ENCODE measurements at regions not wholly inside any gene's neighbourhood (a gene's known extent, or its start where the extent isn't known, plus 50 kb on each side); places are given as distances from the start of the nearest gene placed in this dataset.

- H4K20me1 ChIP-seq (ENCODE audit: insufficient read depth), result no peaks in the 10 kb centered on the region
- intact Hi-C loops (cut with micrococcal nuclease), result no loop called here
- CTCF ChIA-PET, result no interaction called here
- no peaks in the 10 kb centered on the region for H3K79me2 ChIP-seq (ENCODE audit: insufficient read depth, low read length)
- DNase-seq (ENCODE audit: low read depth, low spot score), result no peak
- RAD21 ChIA-PET (ENCODE audit: low non-redundant PET in 1 of 2, low total read pairs in 2 of 2, uncharacterized antibody in 2 of 2, unreplicated experiment in 2 of 2), result no interaction called here
- H3K27me3 ChIP-seq (ENCODE audit: insufficient read depth, low read length), result no peaks in the 10 kb centered on the region
- H3K4me1 ChIP-seq (ENCODE audit: control insufficient read depth in 1 of 2, insufficient read depth in 2 of 2, low read length in 2 of 2), result no peaks in the 10 kb centered on the region
- H3K27ac ChIP-seq (ENCODE audit: low read depth, low read length), result no peak overlapping the region
- POLR2A ChIA-PET, result no interaction called here
- H3K9ac ChIP-seq (ENCODE audit: low read length), result no peak overlapping the region
- no peak for ATAC-seq
- H3K36me3 ChIP-seq (ENCODE audit: control insufficient read depth in 1 of 2, insufficient read depth in 2 of 2, low read length in 2 of 2), result no peaks in the 10 kb centered on the region
- no peak overlapping the region for H2AFZ ChIP-seq (ENCODE audit: low read depth, low read length, poor library complexity, severe bottlenecking)
- no peak overlapping the region for H3K4me3 ChIP-seq (replicated peaks in 1 of 2; ENCODE audit: low read depth in 1 of 2, low read length in 2 of 2)
- no TSS peak for BruUV-seq (replicated peaks)
- TF ChIP-seq YY1 (IDR thresholded peaks at IDR 0.05; ENCODE audit: extremely low read depth, insufficient replicate concordance, low read depth, low read length) (no peak), SIN3A (IDR thresholded peaks at IDR 0.05; ENCODE audit: low read depth) (no peak), FOSL1 (IDR thresholded peaks at IDR 0.05; ENCODE audit: low read depth) (no peak), EZH2phosphoT487 (IDR thresholded peaks at IDR 0.05; ENCODE audit: borderline replicate concordance) (no peak), ZFX (IDR thresholded peaks at IDR 0.05) (no peak)
- no peaks in the 10 kb centered on the region for H3K9me2 ChIP-seq (ENCODE audit: insufficient read depth)
- H3K4me2 ChIP-seq (ENCODE audit: low read length), result no peak overlapping the region
- no peaks in the 10 kb centered on the region for H3K9me3 ChIP-seq (ENCODE audit: control insufficient read depth in 1 of 2, insufficient read depth in 1 of 2, low read depth in 1 of 2, low read length in 2 of 2)
These were observed 389.4 kb downstream of the CDH2 start for GRCh38 chr18:27787547-27787946.

DNA sequence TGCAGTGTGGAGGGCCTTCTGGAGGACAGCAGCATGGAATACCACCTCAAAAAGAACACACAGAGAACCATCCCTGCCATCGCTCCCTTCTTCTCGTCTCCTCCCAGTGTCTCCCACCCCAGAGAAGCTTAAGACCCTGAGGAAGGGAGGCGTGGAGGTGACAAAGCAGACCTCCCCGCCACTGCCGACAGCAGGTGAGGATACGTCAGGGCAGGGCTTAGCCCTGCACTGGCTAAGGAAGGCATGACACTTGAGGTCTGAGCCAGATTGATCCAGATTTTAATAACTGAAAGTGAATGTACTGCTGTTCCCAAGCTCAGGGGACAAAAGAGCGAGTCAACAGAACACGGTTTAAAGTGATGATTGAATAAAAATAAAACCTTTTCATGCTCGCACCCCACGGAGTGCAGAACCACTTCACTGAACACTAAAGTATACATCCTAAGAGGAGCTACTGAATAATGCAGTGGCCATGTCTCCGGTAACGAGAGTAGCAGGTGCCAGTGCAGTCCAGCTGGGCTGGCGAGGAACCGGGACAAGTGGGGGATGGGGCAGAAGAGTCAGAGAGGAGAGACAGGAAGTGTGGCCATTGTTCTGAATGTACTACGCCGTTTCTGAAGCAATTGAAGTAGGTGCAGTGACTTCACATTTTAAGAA is 391.0 kb downstream of the CDH2 start:
- no peaks in the 10 kb centered on the region for H3K36me3 ChIP-seq (ENCODE audit: control insufficient read depth in 1 of 2, insufficient read depth in 2 of 2, low read length in 2 of 2)
- no peaks in the 10 kb centered on the region for H3K27me3 ChIP-seq (ENCODE audit: insufficient read depth, low read length)
- no peaks in the 10 kb centered on the region for H3K4me1 ChIP-seq (ENCODE audit: control insufficient read depth in 1 of 2, insufficient read depth in 2 of 2, low read length in 2 of 2)
- H3K27ac ChIP-seq (ENCODE audit: low read depth, low read length), result no peak overlapping the region
- no peak for TF ChIP-seq RAD21 (IDR thresholded peaks at IDR 0.05; ENCODE audit: low read depth)
- H3K9me2 ChIP-seq (ENCODE audit: insufficient read depth), result no peaks in the 10 kb centered on the region
- no peaks in the 10 kb centered on the region for H4K20me1 ChIP-seq (ENCODE audit: insufficient read depth)
- ChIA-PET CTCF (no interaction called here), POLR2A (no interaction called here), RAD21 (ENCODE audit: low non-redundant PET in 1 of 2, low total read pairs in 2 of 2, uncharacterized antibody in 2 of 2, unreplicated experiment in 2 of 2) (no interaction called here)
- DNase-seq (ENCODE audit: low read depth, low spot score) (no peak), ATAC-seq (no peak)
- H3K9me3 ChIP-seq (ENCODE audit: control insufficient read depth in 1 of 2, insufficient read depth in 1 of 2, low read depth in 1 of 2, low read length in 2 of 2), result no peaks in the 10 kb centered on the region
- intact Hi-C loops (cut with micrococcal nuclease), result no loop called here
- H3K9ac ChIP-seq (ENCODE audit: low read length), result no peak overlapping the region
- H3K4me3 ChIP-seq (replicated peaks in 1 of 2; ENCODE audit: low read depth in 1 of 2, low read length in 2 of 2), result no peak overlapping the region
- no TSS peak for BruUV-seq (replicated peaks)
- H2AFZ ChIP-seq (ENCODE audit: low read depth, low read length, poor library complexity, severe bottlenecking), result no peak overlapping the region
- H3K79me2 ChIP-seq (ENCODE audit: insufficient read depth, low read length), result no peaks in the 10 kb centered on the region
- H3K4me2 ChIP-seq (ENCODE audit: low read length), result no peak overlapping the region

Data from HCT116 (cell line).